Small intestine (tissue), 7 donors: ENCODE measurements at regions not wholly inside any gene's neighbourhood (a gene's known extent, or its start where the extent isn't known, plus 50 kb on each side); places are given as distances from the start of the nearest gene placed in this dataset.
A peak's percentile ranks its signal among the peaks of the same experiment; 100 is the strongest.

Experiments used
- DNase-seq, 2 donors: peaks; one replicate each; pipeline versions ENCODE4 v3.0.0 to v3.0.0-alpha.2; 2013
- FAIRE-seq: peaks from 2 replicates; lab custom pipeline; 2012; peaks lifted over from hg19 to GRCh38; lab: Jason Lieb, UNC
- H3K27ac ChIP-seq, 3 donors: one replicate each; pipeline ENCODE4 v1.5.1; 2013; ENCODE audit warnings: low read length in 2 of 3, mild to moderate bottlenecking in 2 of 3, control low read depth in 1 of 3, inconsistent platforms in 1 of 3, low read depth in 1 of 3, moderate library complexity in 1 of 3
- H3K27me3 ChIP-seq, 3 donors: one replicate each; pipeline ENCODE4 v1.6.1; 2013; ENCODE audit warnings: low read length in 3 of 3, inconsistent platforms in 1 of 3; ENCODE audit not compliant: control insufficient read depth in 3 of 3, insufficient read depth in 3 of 3
- H3K36me3 ChIP-seq, 3 donors: one replicate each; pipeline ENCODE4 v1.6.1; 2013; ENCODE audit warnings: low read length in 3 of 3, inconsistent platforms in 1 of 3, low read depth in 1 of 3, mild to moderate bottlenecking in 1 of 3, moderate library complexity in 1 of 3; ENCODE audit not compliant: control insufficient read depth in 3 of 3, insufficient read depth in 2 of 3
- H3K4me1 ChIP-seq, 3 donors: one replicate each; pipeline ENCODE4 v1.6.1; 2013; ENCODE audit warnings: low read length in 2 of 3, inconsistent platforms in 1 of 3, low read depth in 1 of 3, mild to moderate bottlenecking in 1 of 3, moderate library complexity in 1 of 3; ENCODE audit not compliant: control insufficient read depth in 3 of 3, insufficient read depth in 2 of 3
- H3K4me3 ChIP-seq, 3 donors: one replicate each; pipeline ENCODE4 v1.5.1; 2013; ENCODE audit warnings: low read length in 3 of 3, control low read depth in 1 of 3, inconsistent platforms in 1 of 3, low read depth in 1 of 3, mild to moderate bottlenecking in 1 of 3, moderate library complexity in 1 of 3
- H3K9me3 ChIP-seq, 2 donors: one replicate each; pipeline ENCODE4 v1.6.1; 2013; ENCODE audit warnings: low read depth in 1 of 2, low read length in 1 of 2; ENCODE audit not compliant: control insufficient read depth in 2 of 2, insufficient read depth in 1 of 2
- WGBS, 3 donors: extraction: QIAGEN DNeasy Blood & Tissue Kit; methylation state at CpG; one replicate each; pipeline ENCODE4 v1.1.7; 2013; 5-methylcytosine and 5-hydroxymethylcytosine counted together
- donor health status: healthy with polysubstance abuse.
- donor health status: control.
- donor health status: control.
- donor health status: Bipolar disorder and iron deficiency.
- donor health status: healthy.

- DNase-seq (no peak), FAIRE-seq (no peak)
- WGBS, 3 donors = 82 to 88% (median 87%) methylated on average over 3 of the region's 3 CpGs
- no peaks in the 10 kb centered on the region for H3K9me3 ChIP-seq
- no peaks in the 10 kb centered on the region for H3K36me3 ChIP-seq
- H3K27ac ChIP-seq = no peak overlapping the region
- H3K27me3 ChIP-seq = no peaks in the 10 kb centered on the region
- H3K4me3 ChIP-seq = no peak overlapping the region
- H3K4me1 ChIP-seq = peaks cover 0 to 40% (median 2%) of the 10 kb centered on the region in 3 donors
Measured at GRCh38 chr15:70320077-70320476, 222.4 kb upstream of the TLE3 start.

- Histone ChIP-seq H3K4me1 (peaks cover 0 to 40% (median 2%) of the 10 kb centered on the region in 3 donors), H3K4me3 (no peak overlapping the region), H3K27me3 (no peaks in the 10 kb centered on the region), H3K9me3 (no peaks in the 10 kb centered on the region), H3K27ac (peak overlapping the region in 1 of 3 donors; percentile 25), H3K36me3 (no peaks in the 10 kb centered on the region)
- FAIRE-seq (no peak), DNase-seq (no peak)
- WGBS, 3 donors = 71 to 79% (median 78%) methylated on average over 4 of the region's 4 CpGs
Measured at GRCh38 chr15:70319466-70319865, 221.7 kb upstream of the TLE3 start.

- WGBS, 3 donors = 65 to 77% (median 74%) methylated on average over 11 of the region's 11 CpGs
- no peaks in the 10 kb centered on the region for H3K27me3 ChIP-seq
- no peaks in the 10 kb centered on the region for H3K9me3 ChIP-seq
- DNase-seq = peak in 1 of 2 donors; percentile 11
- H3K4me3 ChIP-seq = no peak overlapping the region
- no peak for FAIRE-seq
- peaks cover 0 to 37% (median 2%) of the 10 kb centered on the region in 3 donors for H3K4me1 ChIP-seq
- no peaks in the 10 kb centered on the region for H3K36me3 ChIP-seq
- H3K27ac ChIP-seq = peak overlapping the region in 1 of 3 donors; percentile 25
Measured at GRCh38 chr15:70318594-70319465, 221.1 kb upstream of the TLE3 start.

GRCh38 chr15:70316059-70316600 lies 218.4 kb upstream of the TLE3 start:
- WGBS, 3 donors = 94 to 96% (median 96%) methylated on average over 8 of the region's 8 CpGs
- H3K36me3 ChIP-seq = no peaks in the 10 kb centered on the region
- H3K27ac ChIP-seq = no peak overlapping the region
- no peaks in the 10 kb centered on the region for H3K9me3 ChIP-seq
- H3K4me1 ChIP-seq = peaks cover 0 to 13% (median 0%) of the 10 kb centered on the region in 3 donors
- no peak overlapping the region for H3K4me3 ChIP-seq
- DNase-seq (no peak), FAIRE-seq (no peak)
- peaks cover 0 to 3% (median 0%) of the 10 kb centered on the region in 3 donors for H3K27me3 ChIP-seq

GRCh38 chr15:70315431-70315830 lies 217.7 kb upstream of the TLE3 start:
- Histone ChIP-seq H3K4me3 (no peak overlapping the region), H3K4me1 (peaks cover 0 to 7% (median 0%) of the 10 kb centered on the region in 3 donors), H3K27ac (no peak overlapping the region), H3K27me3 (peaks cover 0 to 5% (median 0%) of the 10 kb centered on the region in 3 donors), H3K9me3 (no peaks in the 10 kb centered on the region), H3K36me3 (no peaks in the 10 kb centered on the region)
- DNase-seq = no peak
- FAIRE-seq = no peak

GRCh38 chr15:70314688-70315087 lies 217.0 kb upstream of the TLE3 start:
- Histone ChIP-seq H3K4me3 (no peak overlapping the region), H3K4me1 (peaks cover 0 to 7% (median 0%) of the 10 kb centered on the region in 3 donors), H3K27me3 (peaks cover 0 to 5% (median 0%) of the 10 kb centered on the region in 3 donors), H3K27ac (no peak overlapping the region), H3K9me3 (no peaks in the 10 kb centered on the region), H3K36me3 (no peaks in the 10 kb centered on the region)
- 95 to 96% (median 96%) methylated on average over 3 of the region's 3 CpGs for WGBS, 3 donors
- DNase-seq (no peak), FAIRE-seq (no peak)

- H3K4me1 ChIP-seq = peaks cover 0 to 3% (median 0%) of the 10 kb centered on the region in 3 donors
- H3K9me3 ChIP-seq = no peaks in the 10 kb centered on the region
- no peak overlapping the region for H3K4me3 ChIP-seq
- FAIRE-seq = no peak
- peaks cover 0 to 8% (median 0%) of the 10 kb centered on the region in 3 donors for H3K27me3 ChIP-seq
- WGBS, 3 donors = 95 to 98% (median 97%) methylated on average over 3 of the region's 3 CpGs
- no peak overlapping the region for H3K27ac ChIP-seq
- no peaks in the 10 kb centered on the region for H3K36me3 ChIP-seq
- no peak for DNase-seq
Measured at GRCh38 chr15:70314018-70314354, 216.3 kb upstream of the TLE3 start.

GRCh38 chr15:70313099-70314017 lies 215.6 kb upstream of the TLE3 start:
- no peak for FAIRE-seq

More at GRCh38 chr15:70313099-70314017, 215.6 kb upstream of the TLE3 start:
- H3K9me3 ChIP-seq = no peaks in the 10 kb centered on the region
- H3K4me1 ChIP-seq = peaks cover 0 to 2% (median under 1%) of the 10 kb centered on the region in 3 donors
- 90 to 95% (median 95%) methylated on average over 9 of the region's 9 CpGs for WGBS, 3 donors
- H3K4me3 ChIP-seq = no peak overlapping the region
- DNase-seq = no peak
- peaks cover 0 to 8% (median 0%) of the 10 kb centered on the region in 3 donors for H3K27me3 ChIP-seq
- no peaks in the 10 kb centered on the region for H3K36me3 ChIP-seq
- no peak overlapping the region for H3K27ac ChIP-seq
